ENCODE measurements at regions not wholly inside any gene's neighbourhood (a gene's known extent, or its start where the extent isn't known, plus 50 kb on each side); places are given as distances from the start of the nearest gene placed in this dataset.
"Not testable (repeated sequence)": the region's sequence is repeated elsewhere in the genome, so short reads cannot be mapped to it uniquely, and the experiment has no call there.

DNA sequence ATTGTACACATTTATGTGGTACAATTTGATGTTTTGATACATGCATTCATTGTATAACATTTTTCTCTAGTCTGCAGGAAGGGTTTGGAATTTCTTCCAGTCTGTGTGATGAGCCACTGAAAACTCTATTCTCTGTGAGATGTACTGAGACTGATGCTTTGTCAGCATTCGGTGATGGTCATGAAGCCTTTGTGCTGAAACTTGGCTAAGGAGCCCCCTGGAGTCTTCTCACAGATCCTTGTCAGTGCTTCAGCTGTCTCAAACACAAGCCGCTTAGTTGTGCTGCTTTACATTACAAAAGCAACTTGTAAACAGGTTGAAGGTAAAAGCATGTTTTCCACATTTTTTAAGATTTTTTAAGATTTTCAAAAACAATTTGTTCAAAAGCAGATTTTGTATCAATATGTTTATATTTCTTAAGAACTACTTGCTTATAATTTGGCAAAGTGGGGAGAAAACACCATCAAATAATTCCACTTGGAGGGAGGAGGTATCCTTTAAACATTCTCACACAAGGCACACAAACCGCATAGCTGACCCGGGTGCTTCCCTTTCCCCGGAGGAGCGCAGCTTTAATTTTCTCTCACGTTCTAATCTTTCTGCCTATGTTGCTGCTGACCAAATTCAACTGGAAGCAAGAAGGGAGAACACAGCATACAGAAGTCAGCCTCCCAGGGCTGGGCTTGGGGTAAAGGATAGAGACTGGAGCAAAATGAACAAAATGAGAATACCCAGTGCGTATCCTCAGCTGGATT, 249.8 kb upstream of the VSTM2A start:
- no peak for DNase-seq (ENCODE audit: low read depth, low spot score)
- ChIA-PET CTCF (no interaction called here), POLR2A (no interaction called here)
- TF ChIP-seq, protein P1, sequence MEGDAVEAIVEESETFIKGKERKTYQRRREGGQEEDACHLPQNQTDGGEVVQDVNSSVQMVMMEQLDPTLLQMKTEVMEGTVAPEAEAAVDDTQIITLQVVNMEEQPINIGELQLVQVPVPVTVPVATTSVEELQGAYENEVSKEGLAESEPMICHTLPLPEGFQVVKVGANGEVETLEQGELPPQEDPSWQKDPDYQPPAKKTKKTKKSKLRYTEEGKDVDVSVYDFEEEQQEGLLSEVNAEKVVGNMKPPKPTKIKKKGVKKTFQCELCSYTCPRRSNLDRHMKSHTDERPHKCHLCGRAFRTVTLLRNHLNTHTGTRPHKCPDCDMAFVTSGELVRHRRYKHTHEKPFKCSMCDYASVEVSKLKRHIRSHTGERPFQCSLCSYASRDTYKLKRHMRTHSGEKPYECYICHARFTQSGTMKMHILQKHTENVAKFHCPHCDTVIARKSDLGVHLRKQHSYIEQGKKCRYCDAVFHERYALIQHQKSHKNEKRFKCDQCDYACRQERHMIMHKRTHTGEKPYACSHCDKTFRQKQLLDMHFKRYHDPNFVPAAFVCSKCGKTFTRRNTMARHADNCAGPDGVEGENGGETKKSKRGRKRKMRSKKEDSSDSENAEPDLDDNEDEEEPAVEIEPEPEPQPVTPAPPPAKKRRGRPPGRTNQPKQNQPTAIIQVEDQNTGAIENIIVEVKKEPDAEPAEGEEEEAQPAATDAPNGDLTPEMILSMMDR (IDR thresholded peaks at IDR 0.05; ENCODE audit: insufficient read depth, low read length, missing control alignments), result no peak
- H3K4me3 ChIP-seq (ENCODE audit: low read depth, low read length), result no peak overlapping the region

DNA sequence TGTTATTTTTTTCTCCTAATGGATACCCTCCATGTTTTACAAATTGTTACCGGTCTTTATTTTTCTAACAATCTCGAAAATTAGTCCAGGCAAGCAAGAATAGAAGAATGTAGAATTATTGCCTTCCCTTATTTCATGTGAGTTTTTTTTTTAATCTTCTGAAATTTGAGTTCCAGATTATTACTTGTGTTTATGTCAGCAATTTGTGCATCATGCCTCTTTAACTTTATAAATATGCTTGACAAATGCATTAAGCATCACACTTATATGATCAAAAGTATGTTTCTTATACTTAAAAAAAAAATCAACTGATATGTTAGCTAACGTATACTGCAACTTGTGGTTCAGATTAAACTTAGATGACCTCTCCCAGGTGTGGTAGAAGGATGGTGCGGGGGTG, 242.7 kb upstream of the VSTM2A start:
- POLR2A ChIA-PET, result no interaction called here
- CTCF ChIA-PET, result no interaction called here

DNA sequence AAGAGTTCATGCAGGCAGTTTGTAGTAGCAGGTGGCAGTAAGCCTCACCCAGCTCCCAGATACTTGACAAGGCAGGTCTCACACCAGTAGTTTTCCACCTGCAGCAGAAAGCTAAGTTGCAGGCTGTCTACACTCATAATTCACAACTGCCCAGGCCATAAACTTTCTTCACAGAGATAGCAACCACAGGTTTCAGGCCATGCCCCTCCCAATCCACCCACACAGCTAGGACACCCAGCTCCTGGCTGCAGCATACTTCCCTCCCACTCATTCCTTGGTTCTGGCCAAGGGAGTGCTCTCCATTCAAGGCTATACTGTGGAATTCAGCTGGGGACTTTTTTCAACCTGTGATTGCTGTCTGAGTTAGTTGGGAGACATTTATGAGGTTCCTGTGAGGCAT, 226.2 kb upstream of the VSTM2A start:
- DNase-seq (ENCODE audit: low read depth, low spot score); CTCF ChIA-PET; H3K4me3 ChIP-seq (ENCODE audit: low read depth, low read length); POLR2A ChIA-PET: not testable (repeated sequence)

More for the DNA sequence above, 242.7 kb upstream of the VSTM2A start:
- TF ChIP-seq, protein P1 (IDR thresholded peaks at IDR 0.05; ENCODE audit: insufficient read depth, low read length, missing control alignments), result no peak
- H3K4me3 ChIP-seq (ENCODE audit: low read depth, low read length), result no peak overlapping the region
- no peak for DNase-seq (ENCODE audit: low read depth, low spot score)

DNA sequence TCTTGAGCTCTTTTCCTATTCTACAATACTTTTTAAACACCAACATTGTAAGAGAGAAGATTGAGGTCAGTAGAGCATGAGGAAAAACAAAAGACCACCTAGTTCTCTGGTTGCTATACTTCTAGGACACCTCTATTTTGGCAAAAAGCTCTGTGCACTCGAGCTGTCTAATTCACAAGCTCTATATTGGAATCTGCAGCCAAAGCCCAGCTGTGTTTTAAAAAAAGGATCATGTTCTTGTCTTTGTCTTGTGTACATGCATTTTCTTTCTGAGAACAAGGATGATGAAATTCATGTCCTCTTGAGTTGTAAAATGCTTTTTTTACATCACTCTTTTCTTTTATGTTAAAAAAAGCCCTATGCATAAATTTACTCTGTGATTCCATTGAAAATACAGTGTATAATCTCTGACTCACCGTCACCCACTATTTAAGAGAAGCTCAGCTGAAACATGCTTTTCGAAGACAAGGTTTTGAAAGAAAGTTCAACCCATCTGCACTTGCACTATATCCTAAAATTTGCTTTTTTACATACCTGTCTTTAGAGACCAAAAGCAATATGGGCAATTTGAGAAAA, 215.5 kb upstream of the VSTM2A start:
- POLR2A ChIA-PET, result no interaction called here
- CTCF ChIA-PET, result no interaction called here
- DNase-seq (ENCODE audit: low read depth, low spot score), result no peak

DNA sequence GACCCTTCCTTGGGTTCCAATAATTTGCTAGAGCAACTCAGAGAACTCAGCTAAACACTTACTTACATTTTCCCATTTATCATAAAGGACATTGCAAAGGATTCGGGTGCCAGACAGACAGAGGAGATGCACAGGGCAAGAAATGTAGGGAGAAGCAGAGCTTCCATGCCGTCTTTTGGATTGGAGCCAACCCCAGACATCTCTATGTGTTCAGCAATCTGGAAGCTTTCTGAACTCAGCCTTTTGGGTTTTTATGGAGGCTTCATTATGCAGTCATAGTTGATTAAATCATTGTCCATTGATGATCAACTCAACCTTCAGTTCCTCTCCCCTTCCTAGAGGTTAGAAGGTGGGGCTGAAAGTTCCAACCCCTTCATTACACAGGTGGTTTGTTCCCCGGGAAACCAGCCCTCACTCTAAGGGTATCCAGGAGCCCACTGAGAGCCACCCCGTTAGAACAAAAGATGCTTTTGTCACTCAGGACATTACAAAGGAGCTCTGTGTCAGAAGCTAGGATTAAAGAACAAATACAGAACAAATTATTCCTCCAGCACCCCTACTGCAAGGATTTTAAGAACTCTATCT, 211.9 kb upstream of the VSTM2A start:
- TF ChIP-seq, protein P1 (IDR thresholded peaks at IDR 0.05; ENCODE audit: insufficient read depth, low read length, missing control alignments), result no peak
- H3K4me3 ChIP-seq (ENCODE audit: low read depth, low read length), result no peak overlapping the region
- ChIA-PET CTCF (no interaction called here), POLR2A (no interaction called here)
- no peak for DNase-seq (ENCODE audit: low read depth, low spot score)

More for the DNA sequence above, 215.5 kb upstream of the VSTM2A start:
- TF ChIP-seq, protein P1 (IDR thresholded peaks at IDR 0.05; ENCODE audit: insufficient read depth, low read length, missing control alignments), result no peak
- no peak overlapping the region for H3K4me3 ChIP-seq (ENCODE audit: low read depth, low read length)

DNA sequence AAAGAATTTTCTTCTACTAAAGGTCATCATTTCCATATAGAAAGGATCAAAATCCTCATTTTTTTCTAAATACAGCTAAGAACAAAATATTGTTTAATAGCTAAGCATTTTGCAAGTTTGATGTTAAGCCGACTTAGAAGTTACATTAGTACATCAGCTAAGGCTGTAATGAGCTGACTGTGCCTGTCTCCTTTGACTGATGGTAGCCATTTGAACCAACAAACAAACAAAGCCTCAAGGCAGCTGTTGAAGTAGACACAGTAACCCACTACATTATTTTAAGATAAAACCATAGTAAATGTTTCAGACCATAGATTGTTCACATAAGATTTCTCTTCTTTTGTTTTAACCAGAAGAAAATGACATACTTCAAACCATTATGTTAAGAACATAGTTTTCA, 210.9 kb upstream of the VSTM2A start:
- TF ChIP-seq, protein P1 (IDR thresholded peaks at IDR 0.05; ENCODE audit: insufficient read depth, low read length, missing control alignments), result no peak
- ChIA-PET POLR2A (no interaction called here), CTCF (no interaction called here)
- no peak overlapping the region for H3K4me3 ChIP-seq (ENCODE audit: low read depth, low read length)
- DNase-seq (ENCODE audit: low read depth, low spot score), result no peak

Data from AG04449 (cell line).